AG08395 (cell line): ENCODE measurements at regions not wholly inside any gene's neighbourhood (a gene's known extent, or its start where the extent isn't known, plus 50 kb on each side); places are given as distances from the start of the nearest gene placed in this dataset.
"Not testable (repeated sequence)": the region's sequence is repeated elsewhere in the genome, so short reads cannot be mapped to it uniquely, and the experiment has no call there.

Experiments used
- DNase-seq: peaks from one replicate; pipeline ENCODE4 v3.0.0; 2012; ENCODE audit warnings: mixed read lengths, low spot score

- not testable (repeated sequence) for DNase-seq
Observed at GRCh38 chr2:55124682-55125081, 74.4 kb upstream of the RTN4 start.

GRCh38 chr2:55123851-55124269 is 73.6 kb upstream of the RTN4 start:
- no peak for DNase-seq

GRCh38 chr2:55120634-55121359 is 70.5 kb upstream of the RTN4 start:
- DNase-seq, result peak; percentile 65

DNA sequence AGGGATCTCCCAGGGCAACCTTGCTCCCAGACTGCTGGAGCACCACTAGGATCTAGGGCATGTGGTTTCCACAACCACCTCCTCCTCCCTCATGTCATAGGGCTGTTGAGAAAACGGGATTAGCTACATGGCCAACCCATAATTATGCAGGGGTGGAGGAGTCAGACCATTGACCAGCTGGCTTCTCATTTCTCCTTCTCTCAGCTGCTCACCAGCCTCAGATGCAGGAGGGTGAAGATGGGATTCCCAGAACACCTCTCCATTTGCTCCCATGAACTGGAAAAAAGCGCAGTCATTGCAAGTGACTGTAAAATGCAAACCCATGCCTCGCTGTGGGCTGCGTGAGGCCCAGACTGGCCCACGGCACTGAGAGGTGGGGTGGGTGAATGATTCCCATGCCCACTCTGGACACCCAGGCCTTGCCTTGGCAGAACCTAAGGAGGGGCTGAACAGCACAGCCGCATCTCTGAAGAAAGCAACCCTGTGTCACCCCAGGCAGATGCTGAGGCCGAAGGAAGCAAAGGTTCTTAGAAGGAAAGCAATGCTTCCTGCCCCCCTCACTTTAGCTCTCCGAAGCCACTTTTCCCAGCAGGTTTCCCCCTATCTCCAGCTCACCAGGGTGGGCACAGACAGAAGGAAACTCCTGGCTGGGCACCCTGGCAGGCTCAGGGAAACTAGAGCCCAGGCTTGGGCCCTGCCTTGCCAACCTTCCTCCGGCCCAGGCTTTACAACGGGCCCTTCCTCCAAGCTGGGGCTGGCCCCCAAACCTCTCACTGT is 69.6 kb upstream of the RTN4 start:
- peak; percentile 54 for DNase-seq

DNA sequence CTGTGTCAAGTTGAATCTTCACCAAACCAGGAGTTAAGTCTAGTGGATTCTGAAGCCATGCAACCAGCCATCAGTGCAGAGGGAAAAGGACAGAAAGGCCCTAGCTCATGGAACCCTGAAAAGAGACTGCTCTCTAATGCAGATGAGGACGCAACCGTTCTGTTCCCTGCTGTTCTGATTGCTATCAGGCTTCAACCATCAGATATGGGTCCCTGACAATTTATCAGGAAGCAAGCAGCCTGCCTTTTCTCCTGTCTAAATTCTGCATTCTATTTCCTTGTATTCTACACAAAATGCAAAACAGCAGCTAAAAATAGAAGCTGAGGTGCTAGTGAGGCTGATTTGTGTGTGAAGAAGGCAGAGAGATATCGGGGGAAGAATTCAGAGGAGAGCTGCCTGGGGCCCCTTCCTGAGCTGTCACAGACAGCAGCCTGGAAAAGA is 68.4 kb upstream of the RTN4 start:
- DNase-seq, result no peak

DNA sequence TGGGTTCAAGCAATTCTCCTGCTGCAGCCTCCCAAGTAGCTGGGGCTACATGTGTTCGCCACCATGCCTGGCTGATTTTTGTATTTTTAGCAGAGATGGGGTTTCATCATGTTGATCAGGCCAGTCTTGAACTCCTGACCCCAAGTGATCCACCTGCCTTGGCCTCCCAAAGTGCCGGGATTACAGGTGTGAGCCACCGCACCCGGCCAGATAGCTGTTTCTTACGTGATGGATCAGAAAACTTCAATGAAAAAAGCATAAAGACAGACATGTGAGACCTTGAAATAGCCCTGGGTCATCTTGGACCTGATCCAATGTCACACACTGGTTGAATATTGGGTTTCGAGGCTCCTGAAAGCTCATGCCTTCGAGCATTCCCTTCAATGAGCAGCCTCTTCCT is 66.7 kb upstream of the RTN4 start:
- no peak for DNase-seq

- no peak for DNase-seq
Observed at GRCh38 chr2:55116598-55116964, 66.3 kb upstream of the RTN4 start.

DNA sequence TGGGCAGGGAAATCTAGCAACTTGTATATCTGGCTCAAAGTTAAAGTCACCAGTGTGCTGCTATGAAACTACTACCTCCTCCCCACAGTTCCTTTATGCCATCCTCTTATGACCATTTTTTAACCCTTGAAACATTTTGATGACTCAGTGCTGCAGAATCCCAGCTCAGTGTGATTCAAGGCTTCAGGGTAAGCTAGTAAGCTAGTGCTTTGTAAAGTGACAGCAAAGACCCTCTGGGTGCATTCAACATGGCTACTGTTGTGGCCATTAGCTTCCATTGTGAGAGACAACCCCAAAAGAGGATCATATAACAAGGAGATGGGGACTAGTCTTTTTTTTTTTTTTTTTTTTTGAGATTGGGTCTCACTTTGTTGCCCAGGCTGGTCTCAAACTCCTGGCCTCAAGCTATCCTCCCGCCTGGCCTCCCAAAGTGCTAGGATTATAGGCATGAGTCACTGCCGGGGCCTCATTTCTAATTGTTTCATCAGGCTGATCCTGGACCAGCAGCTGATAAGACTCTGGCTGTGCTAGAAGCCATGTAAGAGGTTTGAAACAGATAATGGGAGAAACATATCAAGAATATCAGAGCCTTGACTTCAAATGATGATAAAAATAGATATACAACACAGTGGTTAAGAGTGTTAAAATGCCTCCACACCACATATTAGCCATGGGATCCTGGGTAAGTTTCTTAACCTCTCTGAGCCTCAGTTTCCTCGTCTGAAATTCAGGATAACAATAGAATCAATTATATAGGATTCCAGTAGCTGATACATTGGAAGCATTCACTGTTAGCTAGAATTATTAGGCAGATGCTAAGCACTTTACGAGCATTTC is 65.7 kb upstream of the RTN4 start:
- no peak for DNase-seq

- DNase-seq, result no peak
Observed at GRCh38 chr2:55114597-55114996, 64.3 kb upstream of the RTN4 start.

GRCh38 chr2:55114082-55114481 is 63.8 kb upstream of the RTN4 start:
- no peak for DNase-seq

- DNase-seq, result peak; percentile 52
Observed at GRCh38 chr2:55112229-55113031, 62.2 kb upstream of the RTN4 start.

- DNase-seq, result peak; percentile 86
Observed at GRCh38 chr2:55111570-55112228, 61.4 kb upstream of the RTN4 start.

- no peak for DNase-seq
Observed at GRCh38 chr2:55111230-55111569, 60.9 kb upstream of the RTN4 start.

- DNase-seq, result no peak
Observed at GRCh38 chr2:55109219-55109891, 59.1 kb upstream of the RTN4 start.

- DNase-seq, result no peak
Observed at GRCh38 chr2:55108456-55109160, 58.4 kb upstream of the RTN4 start.

GRCh38 chr2:55107436-55107835 is 57.2 kb upstream of the RTN4 start:
- no peak for DNase-seq

DNA sequence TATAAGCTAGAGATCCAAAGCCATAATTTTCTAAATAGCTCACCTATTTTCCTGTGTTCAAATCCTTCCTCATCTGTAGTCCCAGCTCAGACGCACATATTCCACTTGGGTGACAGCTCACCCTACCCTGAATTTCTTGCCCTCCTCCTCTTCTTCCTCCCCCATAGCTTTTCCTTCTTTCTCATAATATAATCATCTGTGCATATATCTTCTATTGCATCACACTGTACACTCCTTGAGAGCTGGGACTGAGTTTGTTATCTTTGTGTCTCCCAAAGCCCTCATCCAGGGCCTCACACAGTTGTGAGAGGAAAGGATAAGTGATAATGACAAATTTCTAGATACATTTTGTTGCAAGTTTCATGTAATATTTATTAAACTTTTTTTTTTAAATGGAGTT is 55.9 kb upstream of the RTN4 start:
- no peak for DNase-seq

- DNase-seq, result no peak
Observed at GRCh38 chr2:55105456-55105855, 55.2 kb upstream of the RTN4 start.

DNA sequence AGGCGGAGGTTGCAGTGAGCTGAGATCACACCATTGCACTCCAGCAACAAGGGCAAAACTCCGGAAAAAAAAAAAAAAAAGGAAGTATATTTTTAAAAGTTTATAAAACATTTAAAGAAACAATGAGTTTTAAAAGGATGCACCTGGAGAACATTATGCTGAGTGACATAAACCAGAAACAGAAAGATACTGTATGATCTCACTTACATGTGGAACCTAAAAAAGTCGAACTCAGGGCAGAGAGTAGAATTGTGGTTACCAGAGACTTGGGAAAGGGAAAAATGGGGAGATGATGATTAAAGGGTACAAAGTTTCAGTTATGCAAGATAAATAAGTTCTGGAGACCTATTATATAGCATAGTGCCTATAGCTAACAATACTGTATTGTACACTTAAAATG is 52.8 kb upstream of the RTN4 start:
- no peak for DNase-seq
